Fibroblast of lung (primary cell): ENCODE measurements at regions not wholly inside any gene's neighbourhood (a gene's known extent, or its start where the extent isn't known, plus 50 kb on each side); places are given as distances from the start of the nearest gene placed in this dataset.

ENCODE experiments used
- CTCF ChIP-seq, 2 donors: IDR thresholded peaks in 1 of 2; conservative IDR thresholded peaks in 1 of 2; 1 replicate in 1 of 2; 2 replicates in 1 of 2; pipeline ENCODE4 v1.5.1; 2011 to 2012; ENCODE audit warnings: low read length in 2 of 2, control low read depth in 1 of 2, inconsistent platforms in 1 of 2, low read depth in 1 of 2, mild to moderate bottlenecking in 1 of 2
- EZH2 ChIP-seq: IDR thresholded peaks from 2 replicates; pipeline ENCODE4 v1.5.1; 2012; ENCODE audit warnings: low read length, control low read depth, mild to moderate bottlenecking; ENCODE audit errors: missing control alignments

GRCh38 chr21:22189278-22189677 lies 1191.1 kb downstream of the NCAM2 start:
- no peak for TF ChIP-seq CTCF (conservative IDR thresholded peaks at IDR 0.05 in 1 of 2, IDR thresholded peaks at IDR 0.05 in 1 of 2; ENCODE audit: low read depth in 1 of 2, low read length in 2 of 2)
- no peak for TF ChIP-seq EZH2
